GM23338 (cell line): ENCODE measurements at regions not wholly inside any gene's neighbourhood (a gene's known extent, or its start where the extent isn't known, plus 50 kb on each side); places are given as distances from the start of the nearest gene placed in this dataset.

Experiments used
- EZH2 ChIP-seq: fragments of 200-600 bp; sonication (generic); IDR thresholded peaks from one replicate; pipeline ENCODE4 v1.8.0; 2017; ENCODE audit warnings: antibody characterized with exemption, mild to moderate bottlenecking, low read depth; ENCODE audit not compliant: unreplicated experiment
- POLR2AphosphoS5 ChIP-seq: IDR thresholded peaks from 2 replicates; pipeline ENCODE4 v1.6.1; 2016; ENCODE audit warnings: antibody characterized with exemption, low read depth
- TF ChIP-seq, protein P1 (sequence below), 2 experiments: fragments of 200-600 bp in 1 of 2; sonication (generic) in 1 of 2; conservative IDR thresholded peaks; 2 replicates each; pipeline versions ENCODE4 v1.5.1 to v1.6.1; 2016 to 2017; ENCODE audit warnings: antibody characterized with exemption in 2 of 2, low read depth in 2 of 2, mild to moderate bottlenecking in 2 of 2, moderate library complexity in 1 of 2
- TF ChIP-seq, protein P2 (sequence below): fragments of 250-450 bp; sonication (Bioruptor Pico); IDR thresholded peaks from 2 replicates; pipeline ENCODE4 v1.5.0; 2020; ENCODE audit warnings: mild to moderate bottlenecking, moderate library complexity

GRCh38 chr11:104306862-104307474 is 143.0 kb upstream of the PDGFD start:
- TF ChIP-seq, protein P1, sequence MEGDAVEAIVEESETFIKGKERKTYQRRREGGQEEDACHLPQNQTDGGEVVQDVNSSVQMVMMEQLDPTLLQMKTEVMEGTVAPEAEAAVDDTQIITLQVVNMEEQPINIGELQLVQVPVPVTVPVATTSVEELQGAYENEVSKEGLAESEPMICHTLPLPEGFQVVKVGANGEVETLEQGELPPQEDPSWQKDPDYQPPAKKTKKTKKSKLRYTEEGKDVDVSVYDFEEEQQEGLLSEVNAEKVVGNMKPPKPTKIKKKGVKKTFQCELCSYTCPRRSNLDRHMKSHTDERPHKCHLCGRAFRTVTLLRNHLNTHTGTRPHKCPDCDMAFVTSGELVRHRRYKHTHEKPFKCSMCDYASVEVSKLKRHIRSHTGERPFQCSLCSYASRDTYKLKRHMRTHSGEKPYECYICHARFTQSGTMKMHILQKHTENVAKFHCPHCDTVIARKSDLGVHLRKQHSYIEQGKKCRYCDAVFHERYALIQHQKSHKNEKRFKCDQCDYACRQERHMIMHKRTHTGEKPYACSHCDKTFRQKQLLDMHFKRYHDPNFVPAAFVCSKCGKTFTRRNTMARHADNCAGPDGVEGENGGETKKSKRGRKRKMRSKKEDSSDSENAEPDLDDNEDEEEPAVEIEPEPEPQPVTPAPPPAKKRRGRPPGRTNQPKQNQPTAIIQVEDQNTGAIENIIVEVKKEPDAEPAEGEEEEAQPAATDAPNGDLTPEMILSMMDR (conservative IDR thresholded peaks at IDR 0.05; ENCODE audit: low read depth in 2 of 2) = no peak
- TF ChIP-seq, protein P2, sequence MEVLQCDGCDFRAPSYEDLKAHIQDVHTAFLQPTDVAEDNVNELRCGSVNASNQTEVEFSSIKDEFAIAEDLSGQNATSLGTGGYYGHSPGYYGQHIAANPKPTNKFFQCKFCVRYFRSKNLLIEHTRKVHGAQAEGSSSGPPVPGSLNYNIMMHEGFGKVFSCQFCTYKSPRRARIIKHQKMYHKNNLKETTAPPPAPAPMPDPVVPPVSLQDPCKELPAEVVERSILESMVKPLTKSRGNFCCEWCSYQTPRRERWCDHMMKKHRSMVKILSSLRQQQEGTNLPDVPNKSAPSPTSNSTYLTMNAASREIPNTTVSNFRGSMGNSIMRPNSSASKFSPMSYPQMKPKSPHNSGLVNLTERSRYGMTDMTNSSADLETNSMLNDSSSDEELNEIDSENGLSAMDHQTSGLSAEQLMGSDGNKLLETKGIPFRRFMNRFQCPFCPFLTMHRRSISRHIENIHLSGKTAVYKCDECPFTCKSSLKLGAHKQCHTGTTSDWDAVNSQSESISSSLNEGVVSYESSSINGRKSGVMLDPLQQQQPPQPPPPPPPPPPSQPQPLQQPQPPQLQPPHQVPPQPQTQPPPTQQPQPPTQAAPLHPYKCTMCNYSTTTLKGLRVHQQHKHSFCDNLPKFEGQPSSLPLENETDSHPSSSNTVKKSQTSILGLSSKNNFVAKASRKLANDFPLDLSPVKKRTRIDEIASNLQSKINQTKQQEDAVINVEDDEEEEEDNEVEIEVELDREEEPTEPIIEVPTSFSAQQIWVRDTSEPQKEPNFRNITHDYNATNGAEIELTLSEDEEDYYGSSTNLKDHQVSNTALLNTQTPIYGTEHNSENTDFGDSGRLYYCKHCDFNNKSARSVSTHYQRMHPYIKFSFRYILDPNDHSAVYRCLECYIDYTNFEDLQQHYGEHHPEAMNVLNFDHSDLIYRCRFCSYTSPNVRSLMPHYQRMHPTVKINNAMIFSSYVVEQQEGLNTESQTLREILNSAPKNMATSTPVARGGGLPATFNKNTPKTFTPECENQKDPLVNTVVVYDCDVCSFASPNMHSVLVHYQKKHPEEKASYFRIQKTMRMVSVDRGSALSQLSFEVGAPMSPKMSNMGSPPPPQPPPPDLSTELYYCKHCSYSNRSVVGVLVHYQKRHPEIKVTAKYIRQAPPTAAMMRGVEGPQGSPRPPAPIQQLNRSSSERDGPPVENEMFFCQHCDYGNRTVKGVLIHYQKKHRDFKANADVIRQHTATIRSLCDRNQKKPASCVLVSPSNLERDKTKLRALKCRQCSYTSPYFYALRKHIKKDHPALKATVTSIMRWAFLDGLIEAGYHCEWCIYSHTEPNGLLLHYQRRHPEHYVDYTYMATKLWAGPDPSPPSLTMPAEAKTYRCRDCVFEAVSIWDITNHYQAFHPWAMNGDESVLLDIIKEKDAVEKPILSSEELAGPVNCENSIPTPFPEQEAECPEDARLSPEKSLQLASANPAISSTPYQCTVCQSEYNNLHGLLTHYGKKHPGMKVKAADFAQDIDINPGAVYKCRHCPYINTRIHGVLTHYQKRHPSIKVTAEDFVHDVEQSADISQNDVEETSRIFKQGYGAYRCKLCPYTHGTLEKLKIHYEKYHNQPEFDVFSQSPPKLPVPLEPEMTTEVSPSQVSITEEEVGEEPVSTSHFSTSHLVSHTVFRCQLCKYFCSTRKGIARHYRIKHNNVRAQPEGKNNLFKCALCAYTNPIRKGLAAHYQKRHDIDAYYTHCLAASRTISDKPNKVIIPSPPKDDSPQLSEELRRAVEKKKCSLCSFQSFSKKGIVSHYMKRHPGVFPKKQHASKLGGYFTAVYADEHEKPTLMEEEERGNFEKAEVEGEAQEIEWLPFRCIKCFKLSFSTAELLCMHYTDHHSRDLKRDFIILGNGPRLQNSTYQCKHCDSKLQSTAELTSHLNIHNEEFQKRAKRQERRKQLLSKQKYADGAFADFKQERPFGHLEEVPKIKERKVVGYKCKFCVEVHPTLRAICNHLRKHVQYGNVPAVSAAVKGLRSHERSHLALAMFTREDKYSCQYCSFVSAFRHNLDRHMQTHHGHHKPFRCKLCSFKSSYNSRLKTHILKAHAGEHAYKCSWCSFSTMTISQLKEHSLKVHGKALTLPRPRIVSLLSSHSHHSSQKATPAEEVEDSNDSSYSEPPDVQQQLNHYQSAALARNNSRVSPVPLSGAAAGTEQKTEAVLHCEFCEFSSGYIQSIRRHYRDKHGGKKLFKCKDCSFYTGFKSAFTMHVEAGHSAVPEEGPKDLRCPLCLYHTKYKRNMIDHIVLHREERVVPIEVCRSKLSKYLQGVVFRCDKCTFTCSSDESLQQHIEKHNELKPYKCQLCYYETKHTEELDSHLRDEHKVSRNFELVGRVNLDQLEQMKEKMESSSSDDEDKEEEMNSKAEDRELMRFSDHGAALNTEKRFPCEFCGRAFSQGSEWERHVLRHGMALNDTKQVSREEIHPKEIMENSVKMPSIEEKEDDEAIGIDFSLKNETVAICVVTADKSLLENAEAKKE (CRISPR knock-in tag) = no peak
- TF ChIP-seq EZH2 = no peak
- TF ChIP-seq POLR2AphosphoS5 = no peak
